ENCODE measurements at regions not wholly inside any gene's neighbourhood (a gene's known extent, or its start where the extent isn't known, plus 50 kb on each side); places are given as distances from the start of the nearest gene placed in this dataset.

DNA sequence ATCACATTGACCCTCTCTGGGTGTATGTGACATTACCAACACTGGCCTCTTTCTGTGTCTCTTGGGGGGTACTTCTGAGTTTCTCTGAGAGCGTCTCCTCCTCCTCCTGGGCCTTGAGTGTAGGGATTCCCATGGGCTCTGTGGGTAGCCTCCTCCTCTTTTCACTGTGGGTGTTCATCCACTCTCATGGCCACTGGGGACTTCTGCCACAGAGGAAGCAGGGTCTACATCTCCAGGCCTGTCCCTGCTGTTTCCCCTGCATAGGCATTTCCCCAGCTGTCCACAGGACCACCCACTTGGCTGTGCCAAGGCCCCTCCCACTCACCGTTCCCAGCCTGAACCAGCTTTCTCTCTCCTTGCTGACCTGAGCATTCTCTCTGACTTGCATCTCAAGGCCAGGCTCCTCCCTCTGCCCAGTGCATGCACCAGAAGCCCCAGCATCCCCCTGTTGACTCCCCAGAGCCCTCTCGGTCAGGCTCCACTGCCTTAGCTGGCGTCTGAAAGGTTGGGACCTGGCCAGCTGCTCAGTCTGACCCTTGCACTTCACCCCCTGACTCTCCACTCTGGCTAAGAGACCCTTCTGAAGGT, 487.6 kb downstream of the GLRX3 start:
- no peak for DNase-seq (ENCODE audit: low read depth)

DNA sequence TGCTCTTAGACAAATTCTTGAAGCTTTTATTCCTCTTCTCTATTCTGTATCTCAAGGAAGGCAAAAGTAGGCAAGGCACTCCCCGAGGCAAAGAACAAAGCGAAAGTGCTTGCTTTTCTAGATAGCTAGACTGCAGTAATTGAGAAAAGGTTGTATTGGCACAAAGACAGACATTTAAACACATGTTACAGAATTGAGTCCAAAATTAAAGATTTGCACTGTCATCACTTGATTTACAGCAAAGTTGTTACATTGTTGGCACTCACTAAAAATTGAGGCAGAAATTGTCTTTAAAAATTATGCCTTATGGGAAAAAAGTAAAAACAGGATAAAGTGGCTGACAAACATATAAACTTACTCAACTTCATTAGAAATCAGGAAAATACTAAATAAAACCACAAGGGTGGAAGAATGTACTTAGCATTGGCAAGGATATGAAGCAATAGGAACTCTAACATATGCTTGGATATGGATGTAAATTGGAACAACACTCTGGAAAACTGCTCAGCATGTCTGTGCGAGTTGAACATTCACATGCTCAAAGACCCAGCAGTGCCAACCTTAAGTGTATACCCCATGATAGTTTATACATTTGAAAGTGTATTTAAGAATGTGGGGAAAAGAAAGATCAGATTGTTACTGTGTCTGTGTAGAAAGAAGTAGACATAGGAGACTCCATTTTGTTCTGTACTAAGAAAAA, 491.3 kb downstream of the GLRX3 start:
- no peak for DNase-seq (ENCODE audit: low read depth)

DNA sequence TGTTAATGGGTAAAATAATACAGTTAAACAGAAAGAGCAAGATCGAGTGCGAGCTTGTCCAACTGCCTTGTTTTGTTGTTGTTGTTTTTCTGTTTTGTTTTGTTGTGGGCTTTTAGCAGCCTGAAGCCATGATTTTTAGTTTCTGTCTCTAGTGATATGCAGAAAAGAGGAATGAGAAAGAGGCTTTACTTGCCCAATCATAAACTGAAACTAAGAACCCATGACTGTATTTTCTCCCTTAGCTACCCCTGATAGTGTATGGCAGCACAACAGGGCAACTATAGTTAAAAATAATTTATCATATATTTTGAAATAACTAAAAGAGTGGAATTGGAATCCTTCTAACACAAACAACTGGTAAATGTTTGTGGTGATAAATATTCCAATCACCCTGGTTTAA, 493.9 kb downstream of the GLRX3 start:
- DNase-seq (ENCODE audit: low read depth): no peak

DNA sequence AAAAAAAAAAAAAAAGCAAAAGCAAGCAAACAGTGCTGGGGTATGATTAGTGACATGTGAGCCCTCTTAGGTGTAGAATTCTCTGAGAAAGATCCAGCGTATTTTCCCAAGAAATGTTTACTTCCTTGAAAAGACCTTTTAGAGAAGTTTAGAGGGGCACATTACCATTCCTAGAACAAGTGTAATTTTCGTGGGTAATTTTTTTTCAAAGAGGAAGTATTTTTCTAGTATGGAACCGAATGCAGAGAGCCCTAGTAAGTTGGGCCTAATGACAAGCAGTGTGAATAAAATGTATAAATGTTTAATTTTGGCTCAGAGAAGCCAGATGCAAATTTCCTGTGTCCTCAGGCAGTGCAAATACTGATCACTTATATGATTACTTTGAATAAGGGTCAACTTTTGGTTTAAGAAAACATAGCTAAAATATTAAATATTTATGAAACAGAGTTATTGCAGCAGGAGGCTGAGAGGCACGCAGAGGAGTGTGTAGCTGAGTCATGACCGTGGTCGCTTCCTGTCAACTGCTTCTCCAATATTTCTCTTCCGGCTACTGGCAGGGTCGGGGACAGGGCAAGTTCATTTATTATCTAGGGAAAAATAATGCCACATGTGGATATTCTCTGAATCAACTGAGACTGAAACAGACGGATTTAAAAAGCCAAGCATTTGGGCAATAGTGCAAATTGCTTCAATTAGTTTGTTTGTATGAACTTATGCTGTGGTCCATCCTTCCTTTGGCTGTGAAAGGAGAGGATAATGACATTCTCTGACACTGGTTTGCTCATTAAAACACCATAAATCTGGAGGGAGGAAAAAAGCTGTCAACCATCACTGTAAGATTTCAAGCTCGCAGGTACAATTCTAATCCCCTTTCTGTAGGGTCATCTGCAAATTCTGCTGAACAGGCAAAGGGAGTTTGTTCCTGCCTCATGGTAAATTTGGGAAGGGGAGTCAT, 495.2 kb downstream of the GLRX3 start:
- DNase-seq (ENCODE audit: low read depth): no peak

DNA sequence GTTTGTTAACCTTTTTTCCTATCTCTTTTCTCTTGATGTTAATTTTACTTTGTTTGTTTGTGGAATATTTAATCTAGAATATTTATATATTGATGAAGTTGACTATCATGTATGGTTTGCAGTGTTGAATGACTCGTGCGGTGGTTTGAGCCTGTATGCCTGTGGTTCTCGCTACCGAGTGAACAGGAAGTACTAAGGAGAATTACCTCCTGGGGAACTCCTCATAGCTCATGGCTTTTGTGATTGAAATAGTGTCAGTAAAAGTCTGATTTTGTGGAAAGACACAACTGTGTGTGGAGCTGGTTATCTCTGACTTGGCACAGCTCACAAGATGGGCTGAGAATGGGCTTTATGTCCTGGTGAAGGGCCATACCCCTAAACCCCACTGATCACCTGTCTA, 498.6 kb downstream of the GLRX3 start:
- no peak for DNase-seq (ENCODE audit: low read depth)

DNA sequence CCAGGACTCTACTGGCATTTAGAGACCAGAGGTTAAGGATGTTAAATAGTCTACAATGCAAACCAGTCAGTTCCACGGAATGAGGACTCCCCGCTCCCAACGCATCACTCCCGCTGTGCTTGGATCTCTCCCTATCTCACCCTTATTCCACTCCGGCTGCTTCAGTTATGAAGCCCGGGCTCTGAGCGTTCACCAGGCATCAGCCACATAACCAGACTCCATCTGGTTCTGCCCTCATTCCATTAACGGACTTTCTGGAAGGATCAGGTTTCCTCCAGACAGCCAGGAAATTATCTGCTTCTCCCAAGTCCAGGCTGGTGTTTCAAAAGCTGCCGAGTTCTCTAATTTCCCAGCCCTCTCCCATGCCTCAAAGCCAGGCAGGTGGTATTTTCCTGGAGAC, 499.3 kb downstream of the GLRX3 start:
- no peak for DNase-seq (ENCODE audit: low read depth)

DNA sequence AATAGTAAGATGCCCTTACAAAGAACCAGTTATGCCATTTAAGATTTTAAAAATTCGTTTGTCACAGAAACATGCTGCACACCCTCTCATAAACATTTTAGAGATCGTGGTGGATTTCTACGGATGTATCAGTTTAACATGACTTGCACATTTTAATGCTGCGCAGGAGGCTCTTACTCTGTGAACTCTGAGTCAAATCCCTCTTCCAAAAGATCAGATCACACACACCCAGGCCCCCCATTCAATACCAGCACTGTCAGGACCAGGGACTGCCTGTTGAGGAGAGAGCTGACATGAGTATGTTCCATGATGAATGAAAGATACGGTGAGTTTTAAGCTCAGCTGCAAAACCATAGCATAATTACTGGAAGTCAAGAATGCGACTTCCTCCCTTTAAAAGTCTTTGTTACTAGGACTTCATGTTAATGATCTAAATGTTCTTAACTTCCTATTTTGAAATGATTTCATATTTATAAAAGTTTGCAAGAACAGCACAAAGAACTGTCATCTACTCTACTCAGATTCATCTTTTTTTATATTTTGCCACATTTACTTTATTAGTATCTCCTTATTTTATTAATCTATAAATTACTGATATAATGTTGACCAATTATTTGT, 500.2 kb downstream of the GLRX3 start:
- no peak for DNase-seq (ENCODE audit: low read depth)

DNA sequence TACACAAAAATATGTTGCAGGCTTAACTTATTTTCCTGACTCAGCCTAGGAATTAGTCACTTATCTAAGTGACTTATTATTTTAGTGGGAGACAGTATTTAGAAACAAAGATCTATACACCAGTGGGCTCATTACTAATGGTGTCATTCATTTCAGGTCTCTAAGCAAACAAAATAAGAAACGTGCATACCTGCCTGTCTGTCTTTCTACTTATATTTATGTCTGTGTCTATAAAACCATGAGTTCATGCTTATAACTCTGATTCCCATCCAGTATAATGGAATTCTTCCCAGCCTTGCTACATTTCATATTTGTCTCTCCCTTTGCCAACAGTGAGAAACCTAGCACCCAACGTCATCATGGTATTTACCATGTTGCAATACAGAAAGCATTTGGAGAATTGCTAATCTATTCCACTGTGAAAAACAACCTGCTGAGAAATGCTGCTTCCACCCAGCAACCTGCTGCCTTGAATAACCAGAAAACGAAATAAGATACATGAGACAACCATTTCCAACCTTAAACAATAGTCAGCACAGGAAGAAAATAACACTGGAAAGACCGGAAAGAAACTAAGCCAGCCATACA, 501.0 kb downstream of the GLRX3 start:
- DNase-seq (ENCODE audit: low read depth): no peak

DNA sequence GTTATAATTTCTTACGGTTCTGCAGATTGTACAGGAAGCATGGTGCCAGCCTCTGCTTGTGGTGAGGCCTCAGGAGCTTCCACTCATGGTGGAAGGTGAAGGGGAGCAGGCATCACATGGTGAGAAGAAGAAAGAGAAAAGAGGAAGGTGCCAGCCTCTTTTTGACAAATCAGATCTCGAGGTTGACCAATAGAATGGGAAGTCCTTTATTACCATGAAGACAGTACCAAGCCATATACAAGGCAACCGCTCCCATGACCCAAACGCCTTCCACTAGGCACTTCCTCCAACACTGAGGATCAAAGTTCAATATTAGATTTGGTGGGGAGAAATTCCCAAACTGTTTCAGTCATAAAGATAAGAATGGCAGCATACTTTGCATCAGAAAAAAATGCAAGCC, 502.8 kb downstream of the GLRX3 start:
- no peak for DNase-seq (ENCODE audit: low read depth)

DNA sequence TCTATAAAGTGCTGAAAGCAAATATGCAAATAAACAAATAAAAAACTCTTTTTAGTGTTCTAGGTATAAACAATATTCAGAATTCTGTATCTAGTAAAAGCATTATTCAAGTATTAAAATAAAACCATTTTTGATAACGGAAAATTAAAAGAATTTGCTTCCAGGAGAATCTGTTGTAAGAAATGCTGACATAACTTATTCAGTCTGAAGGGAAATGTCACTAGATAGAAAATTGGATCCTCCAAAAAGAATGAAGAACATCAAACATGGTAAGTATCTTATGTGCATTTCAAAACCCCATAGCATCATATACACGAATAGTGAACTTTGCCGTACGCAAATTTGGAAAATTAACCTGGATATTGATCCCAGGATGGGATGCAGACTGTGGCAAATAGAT, 506.7 kb downstream of the GLRX3 start:
- no peak for DNase-seq (ENCODE audit: low read depth)

DNA sequence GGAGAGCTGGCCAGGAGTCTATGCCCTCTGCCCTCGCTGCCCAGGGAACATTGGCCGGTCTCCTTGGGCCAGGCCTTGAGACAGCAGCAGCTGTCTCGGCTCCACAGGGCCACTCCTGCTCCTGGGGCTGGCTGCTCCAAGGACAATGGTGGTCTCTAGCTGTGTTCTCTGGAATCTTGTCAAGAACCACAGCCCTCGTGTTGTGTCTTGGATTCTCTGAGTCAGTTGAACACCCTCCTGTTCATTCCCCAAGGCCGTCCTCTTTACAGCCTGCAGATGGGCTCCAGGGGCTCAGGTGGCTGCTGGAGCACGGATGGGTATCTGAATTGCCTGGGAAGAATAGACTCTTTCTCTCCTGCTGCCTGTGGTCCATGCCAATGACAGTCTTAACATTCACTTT, 511.1 kb downstream of the GLRX3 start:
- no peak for DNase-seq (ENCODE audit: low read depth)

DNA sequence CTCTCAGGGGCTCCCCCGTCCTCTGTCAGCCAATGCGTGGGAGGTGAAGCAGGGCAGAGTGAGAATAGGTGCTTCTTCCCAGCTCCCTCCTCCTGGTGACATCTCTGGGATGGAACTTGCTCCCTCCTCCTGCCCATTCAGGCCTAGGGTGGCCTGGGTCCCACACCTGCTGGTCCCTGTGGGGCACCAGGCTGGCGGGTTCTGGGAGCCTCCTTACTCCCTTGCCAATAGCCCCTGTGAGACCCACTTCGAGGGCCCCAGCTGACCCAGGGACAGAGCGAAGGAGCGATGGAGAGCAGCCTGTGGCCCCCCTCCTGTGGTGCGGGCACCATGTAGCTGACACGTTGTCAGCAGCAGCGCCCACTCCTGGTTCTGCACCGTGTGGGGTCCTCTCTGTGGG, 512.6 kb downstream of the GLRX3 start:
- no peak for DNase-seq (ENCODE audit: low read depth)

DNA sequence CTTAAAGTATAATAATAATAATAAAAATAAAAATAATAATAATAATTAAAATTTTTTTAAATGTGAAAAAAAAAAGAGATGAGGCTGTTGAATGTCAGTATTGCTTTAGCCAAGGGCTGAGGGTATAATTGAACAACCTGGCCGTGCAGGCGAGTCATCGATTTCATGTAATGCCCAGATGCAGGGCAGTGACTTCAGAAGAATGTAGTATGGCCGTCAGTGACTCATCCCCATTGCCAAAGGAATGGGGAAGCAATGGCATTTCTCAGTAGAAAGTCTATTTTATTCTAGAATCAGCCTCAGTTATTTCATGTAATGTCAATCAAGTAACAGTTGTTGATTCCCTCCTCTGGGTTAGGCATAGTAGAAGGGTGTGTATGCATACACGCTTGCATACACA, 516.4 kb downstream of the GLRX3 start:
- no peak for DNase-seq (ENCODE audit: low read depth)

DNA sequence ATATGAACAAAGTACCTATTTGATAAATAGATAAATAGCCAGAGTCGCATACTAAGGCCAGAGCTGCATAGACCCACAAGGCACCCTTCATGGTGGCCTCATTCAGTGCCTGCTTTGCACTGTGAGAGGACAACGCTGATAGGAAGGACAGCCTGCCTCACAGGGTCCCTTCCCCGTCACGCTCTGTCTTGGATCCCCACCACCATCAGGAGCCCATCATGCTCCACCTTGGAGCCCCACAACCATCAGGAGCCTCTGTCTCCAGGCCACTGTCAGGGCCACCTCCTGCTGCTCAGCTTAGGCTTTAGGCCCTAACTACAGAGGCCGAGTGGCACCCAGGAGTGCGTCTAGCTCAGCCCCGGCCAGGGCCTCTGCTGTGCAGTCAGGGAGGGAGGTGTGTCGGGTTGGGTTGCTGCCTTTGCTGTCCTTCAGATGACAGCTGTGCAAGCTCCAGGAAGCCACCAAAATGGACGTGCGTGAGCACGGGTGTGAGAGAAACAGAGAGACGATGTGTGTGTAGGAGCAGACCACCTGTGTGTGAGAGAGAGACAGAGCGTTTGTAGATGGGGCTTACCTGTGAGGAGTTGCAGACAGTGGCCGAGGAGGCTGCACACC, 516.9 kb downstream of the GLRX3 start:
- DNase-seq (ENCODE audit: low read depth): no peak

DNA sequence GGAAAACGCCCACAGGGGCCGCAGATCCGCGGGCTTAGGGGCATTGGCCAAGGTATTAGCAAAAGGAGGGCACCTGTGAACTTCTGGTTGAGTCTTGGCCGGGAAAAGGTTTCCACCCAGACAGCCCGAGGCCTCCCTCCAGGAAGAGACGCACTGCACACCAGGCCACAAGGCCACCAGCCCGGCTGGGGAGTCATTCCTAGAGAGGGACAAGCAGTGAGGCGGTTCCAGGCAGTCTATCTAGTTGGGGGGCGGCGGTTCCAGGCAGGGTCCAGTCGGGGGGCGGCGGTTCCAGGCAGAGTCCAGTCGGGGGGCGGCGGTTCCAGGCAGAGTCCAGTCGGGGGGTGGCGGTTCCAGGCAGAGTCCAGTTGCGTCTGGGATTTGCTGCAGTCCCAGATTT, 518.5 kb downstream of the GLRX3 start:
- no peak for DNase-seq (ENCODE audit: low read depth)

DNA sequence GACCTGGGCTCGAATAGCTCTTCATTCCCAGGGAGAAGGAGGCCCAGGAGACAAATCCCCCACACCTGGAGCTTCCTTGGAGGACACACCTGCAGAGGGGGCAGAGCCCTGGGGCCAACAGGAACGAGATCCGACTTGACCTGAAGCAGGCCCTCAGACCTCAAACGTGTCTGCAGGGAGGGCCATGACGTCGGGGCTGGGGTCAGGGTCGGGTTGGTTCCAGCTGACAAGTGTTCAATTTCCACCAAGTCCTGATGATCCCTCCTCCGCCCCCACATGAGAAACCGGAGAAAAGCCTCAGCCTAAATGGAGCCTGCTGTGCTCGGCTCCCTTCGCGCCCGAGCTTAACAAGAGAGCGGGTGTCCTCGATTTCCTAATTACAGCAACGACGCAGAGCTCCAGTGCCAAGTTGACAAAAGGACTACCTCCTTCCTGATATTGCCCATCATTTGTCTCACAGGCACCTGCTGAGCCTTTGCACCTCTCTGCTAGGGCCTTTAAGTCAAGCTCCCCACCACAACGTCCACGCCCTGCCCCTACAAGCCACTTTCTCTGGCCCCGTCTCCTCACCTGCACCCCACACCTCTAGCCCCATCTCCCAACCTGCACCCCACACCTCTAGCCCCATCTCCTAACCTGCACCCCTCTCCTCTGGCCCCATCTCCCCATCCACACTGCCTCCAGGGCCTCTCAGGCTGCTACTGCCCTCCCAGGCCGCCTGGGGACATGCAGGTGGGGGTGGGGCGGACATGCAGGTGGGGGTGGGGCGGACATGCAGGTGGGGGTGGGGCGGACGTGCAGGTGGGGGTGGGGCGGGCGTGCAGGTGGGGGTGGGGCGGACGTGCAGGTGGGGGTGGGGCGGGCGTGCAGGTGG, 519.4 kb downstream of the GLRX3 start:
- no peak for DNase-seq (ENCODE audit: low read depth)

DNA sequence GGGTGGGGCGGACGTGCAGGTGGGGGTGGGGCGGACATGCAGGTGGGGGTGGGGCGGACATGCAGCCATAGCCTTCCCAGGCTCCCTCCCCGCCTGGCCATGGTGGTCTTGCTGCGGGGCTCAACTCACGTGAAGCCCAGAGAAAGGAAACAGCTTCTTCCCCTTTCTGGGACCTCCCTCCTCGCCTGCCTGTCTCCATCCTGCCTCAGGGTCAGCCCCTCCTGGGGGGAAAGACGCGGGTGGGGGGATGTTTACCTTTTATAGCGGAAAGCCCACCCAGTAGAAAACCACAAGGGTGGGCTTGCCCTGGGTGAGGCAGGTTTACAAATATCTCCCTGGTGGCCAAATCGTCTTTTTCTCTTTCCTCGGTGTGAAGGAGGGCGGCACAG, 520.0 kb downstream of the GLRX3 start:
- no peak for DNase-seq (ENCODE audit: low read depth)

DNA sequence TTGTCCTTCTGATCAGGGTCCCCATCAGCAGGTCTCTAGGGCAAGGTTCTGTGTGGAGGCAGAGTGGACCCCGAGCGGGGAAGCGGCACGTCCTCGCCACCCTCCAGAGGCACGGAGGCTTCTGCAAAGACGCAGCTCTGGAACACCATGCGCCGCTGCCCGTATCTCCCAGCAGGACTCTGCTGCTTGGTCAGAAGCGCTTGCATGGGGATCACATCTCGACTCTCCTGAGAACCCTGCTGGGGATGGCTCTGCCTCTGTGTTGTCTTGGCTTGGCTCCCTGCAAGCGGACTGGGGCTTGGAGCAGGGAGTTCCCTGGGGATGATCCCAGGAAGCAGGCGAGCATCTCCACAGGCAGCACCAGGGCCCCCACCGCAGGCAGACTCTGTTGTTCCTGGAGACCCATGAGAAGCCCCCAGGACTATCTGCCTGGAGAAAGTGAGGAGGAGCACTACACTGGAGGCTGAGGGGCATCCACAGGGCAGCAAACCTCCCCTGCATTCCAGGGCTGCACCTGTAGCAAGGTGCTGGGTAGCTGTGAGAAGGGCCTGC, 520.5 kb downstream of the GLRX3 start:
- DNase-seq (ENCODE audit: low read depth): no peak

DNA sequence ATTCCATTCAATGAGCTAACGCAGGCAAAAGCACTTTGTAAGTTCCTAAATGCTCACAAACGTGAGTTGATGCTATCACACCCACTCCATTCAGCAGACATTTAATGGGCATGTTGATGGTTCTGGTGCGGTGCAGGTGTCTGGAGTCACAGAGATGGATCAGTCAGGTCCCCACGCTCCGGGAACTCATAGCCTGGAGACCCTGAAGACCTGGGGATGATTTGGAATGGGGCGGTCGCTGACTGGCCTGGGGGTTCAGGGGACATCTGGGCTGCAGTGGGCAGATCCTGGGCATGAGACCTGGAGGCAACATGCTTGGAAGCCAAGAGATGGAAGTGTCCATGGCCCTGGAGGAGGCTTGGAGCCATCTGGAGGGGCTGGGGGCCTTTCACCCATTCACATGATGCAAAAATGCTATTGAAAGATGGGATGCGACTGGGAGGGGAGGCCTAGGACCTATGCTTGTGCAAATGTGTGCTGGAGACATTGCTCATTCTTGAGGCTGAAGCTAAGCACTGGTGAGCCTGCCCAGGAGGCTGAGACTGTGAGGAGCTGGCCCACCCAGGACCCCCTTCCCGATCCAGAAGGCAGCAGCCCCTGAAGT, 522.6 kb downstream of the GLRX3 start:
- no peak for DNase-seq (ENCODE audit: low read depth)

DNA sequence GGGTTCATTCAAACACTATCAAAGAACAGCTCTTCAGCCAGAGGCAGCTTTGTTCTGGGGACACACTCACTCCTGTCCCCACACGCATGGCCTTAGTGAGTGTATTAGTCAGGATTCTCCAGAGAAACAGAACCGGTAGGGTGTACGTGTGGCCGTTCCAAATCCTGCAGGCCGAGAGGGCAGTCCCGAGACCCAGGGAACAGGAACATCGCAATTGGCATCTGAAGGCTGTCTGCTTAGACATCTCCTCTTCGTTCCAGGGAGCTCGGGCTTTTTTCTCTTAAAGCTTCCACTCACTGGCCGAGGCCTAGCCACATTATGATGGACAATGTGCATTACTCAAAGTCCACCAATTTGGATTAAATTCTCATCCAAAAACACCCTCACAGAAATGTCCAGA, 523.3 kb downstream of the GLRX3 start:
- DNase-seq (ENCODE audit: low read depth): no peak
